ENCODE measurements at regions not wholly inside any gene's neighbourhood (a gene's known extent, or its start where the extent isn't known, plus 50 kb on each side); places are given as distances from the start of the nearest gene placed in this dataset.

DNA sequence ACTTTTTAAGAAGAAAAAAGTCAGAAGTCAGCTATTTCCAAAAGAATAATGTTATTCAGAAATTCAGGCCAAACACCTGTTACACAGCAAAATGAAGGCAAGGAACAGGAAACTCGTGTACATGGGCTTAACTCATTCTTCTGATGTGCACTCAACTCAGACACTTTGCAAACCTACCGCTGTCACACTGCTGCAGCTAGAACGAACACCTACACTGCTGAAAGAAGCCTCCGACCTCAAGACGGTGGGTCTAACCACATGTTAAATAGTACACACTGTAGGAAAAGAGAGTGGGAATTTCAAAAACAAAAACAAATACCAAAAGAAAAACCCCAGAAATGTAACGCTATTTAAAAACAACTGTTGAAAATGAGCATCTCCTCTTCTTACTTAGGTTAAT is 384.5 kb downstream of the IRX1 start:
- no peak for TF ChIP-seq POLR2AphosphoS5 (IDR thresholded peaks at IDR 0.05; ENCODE audit: insufficient read depth, low read depth, low read length)
- TF ChIP-seq GATA2 (IDR thresholded peaks at IDR 0.05; ENCODE audit: insufficient read depth, insufficient read length, low read depth, low read length) = no peak
- no peak for TF ChIP-seq JUN (IDR thresholded peaks at IDR 0.05; ENCODE audit: borderline replicate concordance, insufficient read depth, insufficient read length, low read depth)
- no peak for TF ChIP-seq EZH2 (IDR thresholded peaks at IDR 0.05; ENCODE audit: borderline replicate concordance, low read depth, low read length, severe bottlenecking)
- TF ChIP-seq, protein P1, sequence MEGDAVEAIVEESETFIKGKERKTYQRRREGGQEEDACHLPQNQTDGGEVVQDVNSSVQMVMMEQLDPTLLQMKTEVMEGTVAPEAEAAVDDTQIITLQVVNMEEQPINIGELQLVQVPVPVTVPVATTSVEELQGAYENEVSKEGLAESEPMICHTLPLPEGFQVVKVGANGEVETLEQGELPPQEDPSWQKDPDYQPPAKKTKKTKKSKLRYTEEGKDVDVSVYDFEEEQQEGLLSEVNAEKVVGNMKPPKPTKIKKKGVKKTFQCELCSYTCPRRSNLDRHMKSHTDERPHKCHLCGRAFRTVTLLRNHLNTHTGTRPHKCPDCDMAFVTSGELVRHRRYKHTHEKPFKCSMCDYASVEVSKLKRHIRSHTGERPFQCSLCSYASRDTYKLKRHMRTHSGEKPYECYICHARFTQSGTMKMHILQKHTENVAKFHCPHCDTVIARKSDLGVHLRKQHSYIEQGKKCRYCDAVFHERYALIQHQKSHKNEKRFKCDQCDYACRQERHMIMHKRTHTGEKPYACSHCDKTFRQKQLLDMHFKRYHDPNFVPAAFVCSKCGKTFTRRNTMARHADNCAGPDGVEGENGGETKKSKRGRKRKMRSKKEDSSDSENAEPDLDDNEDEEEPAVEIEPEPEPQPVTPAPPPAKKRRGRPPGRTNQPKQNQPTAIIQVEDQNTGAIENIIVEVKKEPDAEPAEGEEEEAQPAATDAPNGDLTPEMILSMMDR (IDR thresholded peaks at IDR 0.05; ENCODE audit: extremely low read depth in 1 of 2, insufficient read depth in 1 of 2, low read depth in 1 of 2, low read length in 2 of 2) = no peak
- TF ChIP-seq, protein P2, sequence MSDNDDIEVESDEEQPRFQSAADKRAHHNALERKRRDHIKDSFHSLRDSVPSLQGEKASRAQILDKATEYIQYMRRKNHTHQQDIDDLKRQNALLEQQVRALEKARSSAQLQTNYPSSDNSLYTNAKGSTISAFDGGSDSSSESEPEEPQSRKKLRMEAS (IDR thresholded peaks at IDR 0.05; ENCODE audit: insufficient read depth, insufficient read length) = no peak
- TF ChIP-seq MYC (IDR thresholded peaks at IDR 0.05; ENCODE audit: low read depth, low read length) = no peak
- no peak for TF ChIP-seq POLR2A (IDR thresholded peaks at IDR 0.05; ENCODE audit: low read depth, low read length)
- TF ChIP-seq FOS (IDR thresholded peaks at IDR 0.05; ENCODE audit: borderline replicate concordance, insufficient read depth, low read length) = no peak
- no peak overlapping the region for H2AFZ ChIP-seq (ENCODE audit: low read depth, low read length)
- ChIA-PET CTCF (no interaction called here), POLR2A (no interaction called here)
- no peaks in the 10 kb centered on the region for H3K9me1 ChIP-seq (replicated peaks; ENCODE audit: control insufficient read depth, extremely low read depth, insufficient read depth, low read length)
- H3K36me3 ChIP-seq (ENCODE audit: control insufficient read depth in 2 of 2, extremely low read depth in 1 of 2, insufficient read depth in 2 of 2, low read length in 2 of 2) = no peaks in the 10 kb centered on the region
- no peak for DNase-seq (ENCODE audit: low read depth, low spot score)
- FAIRE-seq = no peak
- no peak overlapping the region for H3K9ac ChIP-seq (replicated peaks; ENCODE audit: extremely low read depth, insufficient read depth, low read length)
- intact Hi-C loops (cut with micrococcal nuclease) (no loop called here), dilution Hi-C loops (cut with MboI; ENCODE audit: extremely low pct_ligation_motif_present, low sequenced_read_pairs) (no loop called here)
- no peak overlapping the region for H3K4me2 ChIP-seq (ENCODE audit: insufficient read depth, low read length)
- no peak overlapping the region for H3K27ac ChIP-seq (ENCODE audit: insufficient read depth, low read depth, low read length)
- no peaks in the 10 kb centered on the region for H4K20me1 ChIP-seq (replicated peaks; ENCODE audit: control insufficient read depth, extremely low read depth, insufficient read depth, low read length)
- no TSS peak for BruUV-seq (replicated peaks)
- H3K27me3 ChIP-seq (ENCODE audit: control insufficient read depth in 2 of 2, insufficient read depth in 2 of 2, low read length in 2 of 2) = no peaks in the 10 kb centered on the region
- no peaks in the 10 kb centered on the region for H3K79me2 ChIP-seq (ENCODE audit: control insufficient read depth, insufficient read depth, low read length)
- no peaks in the 10 kb centered on the region for H3K4me1 ChIP-seq (ENCODE audit: control insufficient read depth, extremely low read depth, insufficient read depth, low read length)
- H3K4me3 ChIP-seq (replicated peaks in 1 of 3; ENCODE audit: insufficient read depth in 1 of 3, low read depth in 1 of 3, low read length in 3 of 3) = no peak overlapping the region
- no peaks in the 10 kb centered on the region for H3K9me3 ChIP-seq (replicated peaks; ENCODE audit: control insufficient read depth, insufficient read depth, low read length)
